ENCODE measurements at regions not wholly inside any gene's neighbourhood (a gene's known extent, or its start where the extent isn't known, plus 50 kb on each side); places are given as distances from the start of the nearest gene placed in this dataset.

GRCh38 chr3:176430244-176431037, 766.8 kb downstream of the TBL1XR1 start:
- no peak for DNase-seq (ENCODE audit: low spot score)

GRCh38 chr3:176428552-176428951, 768.7 kb downstream of the TBL1XR1 start:
- no peak for DNase-seq (ENCODE audit: low spot score)

- no peak for DNase-seq (ENCODE audit: low spot score)
These were observed 770.9 kb downstream of the TBL1XR1 start for GRCh38 chr3:176426371-176426770.

GRCh38 chr3:176416870-176417269, 780.4 kb downstream of the TBL1XR1 start:
- no peak for DNase-seq (ENCODE audit: low spot score)

GRCh38 chr3:176415661-176416295, 781.5 kb downstream of the TBL1XR1 start:
- DNase-seq (ENCODE audit: low spot score): no peak

- DNase-seq (ENCODE audit: low spot score): no peak
These were observed 784.5 kb downstream of the TBL1XR1 start for GRCh38 chr3:176412771-176413170.

- no peak for DNase-seq (ENCODE audit: low spot score)
These were observed 793.8 kb downstream of the TBL1XR1 start for GRCh38 chr3:176403531-176403930.

- no peak for DNase-seq (ENCODE audit: low spot score)
These were observed 796.1 kb downstream of the TBL1XR1 start for GRCh38 chr3:176401211-176401610.

GRCh38 chr3:176399193-176399592, 798.1 kb downstream of the TBL1XR1 start:
- DNase-seq (ENCODE audit: low spot score): no peak

GRCh38 chr3:176395240-176395639, 802.0 kb downstream of the TBL1XR1 start:
- DNase-seq (ENCODE audit: low spot score): no peak

- DNase-seq (ENCODE audit: low spot score): no peak
These were observed 818.5 kb downstream of the TBL1XR1 start for GRCh38 chr3:176378789-176379188.

GRCh38 chr3:176376531-176376930, 820.8 kb downstream of the TBL1XR1 start:
- no peak for DNase-seq (ENCODE audit: low spot score)

- no peak for DNase-seq (ENCODE audit: low spot score)
These were observed 821.8 kb downstream of the TBL1XR1 start for GRCh38 chr3:176375519-176375918.

- DNase-seq (ENCODE audit: low spot score): no peak
These were observed 835.0 kb downstream of the TBL1XR1 start for GRCh38 chr3:176362191-176362731.

GRCh38 chr3:176359211-176359610, 838.1 kb downstream of the TBL1XR1 start:
- no peak for DNase-seq (ENCODE audit: low spot score)

- DNase-seq (ENCODE audit: low spot score): no peak
These were observed 839.4 kb downstream of the TBL1XR1 start for GRCh38 chr3:176357891-176358290.

- DNase-seq (ENCODE audit: low spot score): no peak
These were observed 842.4 kb downstream of the TBL1XR1 start for GRCh38 chr3:176354843-176355242.

- DNase-seq (ENCODE audit: low spot score): no peak
These were observed 844.5 kb downstream of the TBL1XR1 start for GRCh38 chr3:176352716-176353334.

- no peak for DNase-seq (ENCODE audit: low spot score)
These were observed 845.9 kb downstream of the TBL1XR1 start for GRCh38 chr3:176351408-176351807.

- DNase-seq (ENCODE audit: low spot score): no peak
These were observed 847.6 kb downstream of the TBL1XR1 start for GRCh38 chr3:176349706-176350105.

GRCh38 chr3:176347424-176348146, 849.7 kb downstream of the TBL1XR1 start:
- no peak for DNase-seq (ENCODE audit: low spot score)

- no peak for DNase-seq (ENCODE audit: low spot score)
These were observed 855.3 kb downstream of the TBL1XR1 start for GRCh38 chr3:176341963-176342362.
